HG02759 (cell line): ENCODE measurements at regions not wholly inside any gene's neighbourhood (a gene's known extent, or its start where the extent isn't known, plus 50 kb on each side); places are given as distances from the start of the nearest gene placed in this dataset.

Source experiments
- ATAC-seq: cut with Tn5 transposase; IDR thresholded peaks from one replicate; pipeline ENCODE4 v1.9.1; 2021; ENCODE audit warnings: mild to moderate bottlenecking, moderate library complexity; ENCODE audit not compliant: unreplicated experiment

GRCh38 chr6:106918115-106918514 is 56.4 kb downstream of the CD24 start:
- no peak for ATAC-seq

DNA sequence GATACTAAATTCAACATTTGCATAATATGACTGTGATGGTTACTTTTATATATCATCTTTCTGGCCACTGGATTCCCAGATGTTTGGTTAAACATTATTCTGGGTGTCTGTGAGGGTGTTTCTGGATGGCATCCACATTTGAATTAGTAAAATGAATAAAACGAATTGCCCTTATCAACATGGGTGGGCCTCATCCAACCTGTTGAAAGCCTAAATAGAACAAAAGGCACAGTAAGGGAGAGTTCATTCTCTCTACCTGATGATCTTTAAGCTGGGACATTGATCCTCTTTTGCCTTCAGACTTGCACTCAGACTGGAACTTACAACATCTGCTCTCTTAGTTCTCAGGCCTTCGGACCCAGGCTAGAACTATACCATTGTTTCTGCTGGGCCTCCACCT is 57.6 kb downstream of the CD24 start:
- no peak for ATAC-seq

GRCh38 chr6:106913676-106914280 is 60.8 kb downstream of the CD24 start:
- no peak for ATAC-seq

DNA sequence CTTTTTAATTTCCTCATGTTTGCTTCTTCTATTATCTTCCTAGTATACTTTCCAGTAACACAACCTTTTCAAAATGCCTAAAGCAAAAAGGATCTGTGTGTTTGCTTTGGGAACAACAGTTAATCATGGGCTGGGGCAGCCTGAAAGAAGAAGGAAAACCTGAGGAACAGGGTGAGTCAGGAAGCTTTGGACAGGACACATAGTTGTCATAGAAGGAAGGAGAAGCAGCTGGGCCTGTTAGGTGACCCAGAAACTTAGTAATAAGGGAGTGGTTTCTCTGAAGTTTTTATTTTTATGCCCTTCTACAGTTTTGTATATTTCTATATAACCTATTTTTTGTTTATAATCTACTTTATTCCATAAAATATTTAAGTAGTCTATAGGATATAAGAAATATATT is 61.4 kb downstream of the CD24 start:
- ATAC-seq: no peak

DNA sequence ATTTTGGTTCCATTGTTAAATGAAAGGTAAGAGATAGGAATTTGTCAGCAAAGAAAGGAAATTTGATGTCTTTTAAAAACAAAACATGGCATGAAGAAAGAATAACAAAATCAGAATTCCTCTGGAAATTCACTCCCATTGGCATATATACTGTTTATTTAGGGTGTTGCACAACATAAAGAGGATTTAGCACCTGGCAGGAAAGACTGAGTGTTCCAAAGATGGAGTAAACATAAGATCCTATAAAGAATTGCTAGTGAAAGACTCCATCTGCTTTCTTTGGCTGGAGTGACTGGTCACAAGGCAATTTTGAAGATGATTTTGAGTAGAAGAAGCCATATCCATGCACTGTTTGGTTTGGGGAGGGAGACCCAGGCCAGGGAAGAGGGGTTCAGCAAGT is 62.4 kb downstream of the CD24 start:
- ATAC-seq: no peak

DNA sequence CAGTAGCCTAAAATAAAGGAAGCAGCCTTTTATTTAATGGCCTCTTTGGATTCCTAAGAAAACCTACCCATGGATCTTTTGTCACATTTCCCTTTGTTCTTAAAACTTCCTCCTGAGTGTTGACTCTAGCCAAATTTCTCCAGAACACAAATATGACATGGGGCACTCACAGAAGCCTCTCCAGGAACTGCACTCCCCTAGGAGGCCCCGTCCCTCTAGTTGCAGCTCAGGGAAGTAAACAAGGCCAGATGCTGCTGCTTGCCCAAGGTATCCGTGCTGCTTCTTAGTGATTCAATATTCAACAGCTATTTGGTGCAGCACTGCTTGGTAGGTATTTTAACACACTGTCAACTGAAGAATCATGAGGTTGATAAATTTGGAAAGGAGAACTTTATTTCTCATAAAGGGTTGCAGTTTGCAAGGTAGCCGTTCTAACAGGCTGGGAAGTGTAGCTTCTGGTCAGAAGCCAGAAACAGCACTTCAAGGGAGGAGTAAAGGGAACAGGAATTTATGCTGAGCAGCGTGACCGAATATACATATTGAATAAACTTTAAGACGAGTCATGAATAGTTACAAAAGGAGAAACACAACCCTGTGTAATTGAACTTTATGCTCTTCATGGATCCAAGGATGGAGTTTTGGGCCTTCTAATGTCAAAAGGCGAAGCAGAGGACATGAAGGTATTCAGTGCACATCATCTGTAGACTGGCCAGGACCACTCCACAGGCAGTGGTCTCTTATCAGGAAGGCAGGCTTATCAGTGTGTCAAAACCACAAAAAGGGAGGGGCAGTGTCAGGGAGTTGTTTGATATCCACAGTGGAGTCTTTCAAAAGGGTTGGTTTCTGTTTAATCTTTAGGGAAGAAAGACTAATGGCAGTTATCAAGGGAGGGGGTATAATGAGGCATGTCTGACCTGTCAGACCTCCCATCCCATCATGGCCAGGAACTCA is 63.3 kb downstream of the CD24 start:
- ATAC-seq: no peak

- ATAC-seq: no peak
Measured at GRCh38 chr6:106908386-106908840, 66.1 kb downstream of the CD24 start.

DNA sequence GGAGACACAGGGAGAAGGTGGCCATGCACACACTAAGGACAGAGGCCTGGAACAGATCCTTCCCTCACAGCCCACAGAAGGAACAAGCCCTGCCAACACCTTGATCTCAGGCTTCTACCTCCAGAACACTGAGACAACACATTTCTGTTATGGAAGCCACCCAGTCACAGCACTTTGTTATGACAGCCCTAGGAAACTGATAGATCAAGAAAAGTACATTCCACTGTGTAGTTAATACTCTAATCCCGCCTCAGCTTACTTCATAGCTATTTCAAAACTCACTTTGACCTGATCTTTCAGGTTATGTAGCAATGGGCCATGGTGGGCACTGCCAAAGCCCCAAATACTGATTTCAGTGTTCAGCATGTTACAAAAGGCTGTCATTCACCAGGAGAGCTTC is 66.8 kb downstream of the CD24 start:
- no peak for ATAC-seq

- no peak for ATAC-seq
Measured at GRCh38 chr6:106906232-106906631, 68.3 kb downstream of the CD24 start.

GRCh38 chr6:106903299-106903698 is 71.2 kb downstream of the CD24 start:
- ATAC-seq: no peak

- no peak for ATAC-seq
Measured at GRCh38 chr6:106901062-106901461, 73.5 kb downstream of the CD24 start.

- ATAC-seq: no peak
Measured at GRCh38 chr6:106899697-106900096, 74.8 kb downstream of the CD24 start.

DNA sequence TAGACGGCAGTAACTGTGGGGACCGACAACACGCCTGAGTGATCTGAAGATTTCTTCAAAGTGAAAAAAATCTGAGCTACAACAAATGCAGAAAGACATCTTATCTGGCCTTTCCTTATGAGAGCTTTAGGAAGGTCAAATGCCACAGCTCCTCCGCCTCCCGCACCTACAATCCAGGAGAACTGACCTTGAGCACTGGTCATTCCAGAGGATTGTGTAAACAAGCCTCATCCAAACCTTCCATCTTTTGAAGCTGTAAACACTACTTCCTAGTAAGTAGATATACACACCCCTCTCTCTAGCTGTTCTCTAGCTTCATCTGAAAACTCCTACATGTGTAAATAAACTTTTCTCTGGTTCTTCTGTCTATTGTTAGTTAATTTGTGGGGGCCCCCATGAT is 76.9 kb downstream of the CD24 start:
- ATAC-seq: no peak

GRCh38 chr6:106895703-106896040 is 78.9 kb downstream of the CD24 start:
- no peak for ATAC-seq

DNA sequence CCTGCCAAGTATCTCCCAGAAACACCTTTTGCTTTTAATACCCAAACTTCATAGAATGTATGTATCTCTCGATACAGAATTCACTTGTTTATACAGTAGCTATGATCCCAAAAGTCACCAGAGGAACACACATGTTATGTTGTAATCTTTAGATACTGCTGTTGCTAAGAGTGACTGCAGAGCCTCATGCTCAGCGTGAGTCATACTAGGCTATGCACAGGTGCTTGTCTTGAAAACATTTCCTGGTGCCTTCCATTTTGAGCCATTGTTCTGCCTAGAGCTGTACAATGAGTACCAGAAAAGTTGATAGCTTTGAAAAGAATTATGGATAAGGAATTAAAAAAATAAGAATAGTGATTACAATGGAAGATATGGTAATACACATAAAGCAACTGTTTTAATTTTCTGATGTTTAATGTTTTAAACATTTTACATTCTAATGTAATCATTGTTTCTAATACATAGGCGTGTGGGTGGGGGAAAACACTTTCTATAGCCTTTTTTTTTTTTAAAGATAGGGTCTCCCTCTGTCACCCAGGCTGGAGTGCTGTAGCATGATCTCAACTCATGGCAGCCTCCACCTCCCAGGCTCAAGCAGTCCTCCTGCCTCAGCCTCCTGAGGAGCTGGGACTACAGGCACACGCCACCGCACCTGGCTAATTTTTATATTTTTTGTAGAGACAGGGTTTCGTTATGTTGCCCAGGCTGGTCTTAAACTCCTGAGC is 79.4 kb downstream of the CD24 start:
- no peak for ATAC-seq

DNA sequence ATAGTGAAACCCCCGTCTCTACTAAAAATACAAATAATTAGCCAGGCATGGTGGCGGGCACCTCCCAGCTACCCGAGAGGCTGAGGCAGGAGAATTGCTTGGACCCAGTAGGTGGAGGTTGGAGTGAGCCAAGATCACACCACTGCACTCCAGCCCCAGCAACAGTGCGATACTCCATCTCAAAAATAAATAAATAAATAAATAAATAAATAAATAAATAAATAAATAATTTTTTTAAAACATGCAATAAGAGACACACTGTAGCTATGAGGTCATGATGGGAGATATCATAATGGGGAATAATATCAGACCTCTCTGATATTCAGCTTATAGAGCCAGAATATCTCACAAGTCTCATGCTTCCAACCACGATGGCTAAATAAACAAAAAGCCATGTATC is 82.3 kb downstream of the CD24 start:
- ATAC-seq: no peak

GRCh38 chr6:106890447-106890846 is 84.1 kb downstream of the CD24 start:
- ATAC-seq: no peak

- no peak for ATAC-seq
Measured at GRCh38 chr6:106889692-106890091, 84.8 kb downstream of the CD24 start.

DNA sequence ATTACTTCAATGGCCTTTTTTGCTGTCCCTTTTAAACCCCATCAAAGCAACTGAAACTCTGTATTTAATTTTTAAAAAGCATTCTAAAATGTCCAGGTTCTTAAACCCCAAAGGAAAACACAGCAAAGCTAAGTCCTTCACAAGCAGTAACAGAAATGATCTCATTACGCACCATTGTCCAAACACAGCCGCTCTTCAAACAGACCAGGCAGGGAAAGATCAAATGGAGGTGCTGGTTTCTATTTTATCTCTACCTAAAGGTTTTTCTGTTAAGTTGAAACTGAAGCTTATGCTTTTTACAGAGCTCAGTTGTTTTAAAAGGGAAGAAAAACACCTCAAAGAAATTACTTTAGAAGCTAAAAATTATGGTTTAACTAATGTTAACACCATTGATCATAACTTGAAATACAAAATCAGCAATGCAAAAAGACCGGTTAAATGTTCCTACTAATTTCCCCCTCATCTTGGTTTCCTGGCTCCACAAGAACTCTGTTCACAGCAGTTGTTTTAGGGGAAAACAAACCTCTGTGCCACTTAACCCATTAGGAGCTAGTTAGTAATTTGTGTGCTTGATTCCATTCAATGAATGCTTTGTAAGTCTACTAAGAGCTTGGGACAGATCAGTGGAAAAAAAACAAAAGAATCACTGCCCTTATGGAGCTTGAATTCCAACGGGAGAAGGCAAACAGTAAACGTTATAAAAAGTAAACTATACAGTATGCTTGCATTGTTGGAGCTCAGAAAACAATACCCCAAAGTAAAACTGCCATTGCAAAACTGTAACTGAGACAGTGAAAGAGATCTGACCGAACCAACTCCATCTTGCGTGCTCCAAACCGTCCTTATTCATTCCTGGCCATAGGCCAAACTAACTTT is 87.4 kb downstream of the CD24 start:
- no peak for ATAC-seq

- ATAC-seq: no peak
Measured at GRCh38 chr6:106886081-106886843, 88.3 kb downstream of the CD24 start.
